K562 (cell line): ENCODE measurements at regions not wholly inside any gene's neighbourhood (a gene's known extent, or its start where the extent isn't known, plus 50 kb on each side); places are given as distances from the start of the nearest gene placed in this dataset.

Experiments
- ASH1L ChIP-seq: fragments of 450-650 bp; IDR thresholded peaks from 2 replicates; pipeline ENCODE4 v1.6.1; 2018; ENCODE audit warnings: borderline replicate concordance, mild to moderate bottlenecking, low read depth; ENCODE audit not compliant: partially characterized antibody
- ATF7 ChIP-seq: fragments of 450-650 bp; IDR thresholded peaks from 2 replicates; pipeline ENCODE4 v1.7.1; 2014; ENCODE audit warnings: mild to moderate bottlenecking, moderate library complexity
- CEBPZ ChIP-seq: fragments of 150-350 bp; IDR thresholded peaks from 2 replicates; pipeline ENCODE4 v1.6.1; 2014; ENCODE audit warnings: low read depth, mild to moderate bottlenecking, low read length, borderline replicate concordance
- CHCHD3 ChIP-seq: fragments of 250-450 bp; sonication (Bioruptor Pico); IDR thresholded peaks from 2 replicates; pipeline ENCODE4 v2.1.2; 2022; ENCODE audit warnings: mild to moderate bottlenecking
- E2F4 ChIP-seq: sonication (generic); formaldehyde crosslinking; IDR thresholded peaks from 2 replicates; pipeline ENCODE4 v1.8.0; 2022; ENCODE audit warnings: mild to moderate bottlenecking, low read depth, missing genetic modification reagents
- GMEB1 ChIP-seq: fragments of 250-450 bp; sonication (Bioruptor Pico); IDR thresholded peaks from 2 replicates; pipeline ENCODE4 v1.4.0; 2020; ENCODE audit warnings: mild to moderate bottlenecking
- IRF9 ChIP-seq: fragments of 450-650 bp; IDR thresholded peaks from 2 replicates; pipeline ENCODE4 v1.6.1; 2016; ENCODE audit warnings: missing biosample characterization, missing genetic modification characterization
- KDM2B ChIP-seq: fragments of 250-450 bp; sonication (Bioruptor Pico); IDR thresholded peaks from 2 replicates; pipeline ENCODE4 v1.8.0; 2021; ENCODE audit warnings: mild to moderate bottlenecking, moderate library complexity
- MYC ChIP-seq, 2 experiments: fragments of 250-450 bp in 1 of 2; sonication (Bioruptor Pico) in 1 of 2; IDR thresholded peaks; 2 replicates each; pipeline versions ENCODE4 v1.5.1 to v1.6.1; 2012 to 2021; ENCODE audit warnings: low read depth in 2 of 2, borderline replicate concordance in 1 of 2, improper control_type of control experiment in 1 of 2, low read length in 1 of 2, mild to moderate bottlenecking in 1 of 2, moderate library complexity in 1 of 2
- NRF1 ChIP-seq, 2 experiments: fragments of 450-650 bp; IDR thresholded peaks in 1 of 2; conservative IDR thresholded peaks in 1 of 2; 2 replicates each; pipeline ENCODE4 v1.6.1; 2014; ENCODE audit warnings: mild to moderate bottlenecking in 2 of 2
- PTRF ChIP-seq: fragments of 450-650 bp; IDR thresholded peaks from 2 replicates; pipeline ENCODE4 v1.6.1; 2016; ENCODE audit warnings: mild to moderate bottlenecking, missing genetic modification characterization, missing compliant biosample characterization
- TFAP4 ChIP-seq: sonication (generic); formaldehyde crosslinking; IDR thresholded peaks from 2 replicates; pipeline ENCODE4 v1.8.0; 2022; ENCODE audit warnings: missing genetic modification reagents, mild to moderate bottlenecking, moderate library complexity, borderline replicate concordance
- ZBTB12 ChIP-seq: fragments of 250-450 bp; sonication (Bioruptor Pico); IDR thresholded peaks from 2 replicates; pipeline ENCODE4 v1.4.0; 2020
- ZBTB17 ChIP-seq: fragments of 450-650 bp; formaldehyde crosslinking; IDR thresholded peaks from 2 replicates; pipeline ENCODE4 v1.4.0; 2020; ENCODE audit warnings: mild to moderate bottlenecking
- ZBTB26 ChIP-seq: fragments of 450-650 bp; formaldehyde crosslinking; IDR thresholded peaks from 2 replicates; pipeline ENCODE4 v1.4.0; 2022; ENCODE audit warnings: missing genetic modification characterization
- ZC3H4 ChIP-seq: sonication (generic); formaldehyde crosslinking; IDR thresholded peaks from 2 replicates; pipeline ENCODE4 v1.9.0; 2021; ENCODE audit warnings: missing genetic modification reagents, borderline replicate concordance
- ZNF165 ChIP-seq: fragments of 250-450 bp; sonication (Bioruptor Pico); IDR thresholded peaks from 2 replicates; pipeline ENCODE4 v1.4.0; 2020; ENCODE audit warnings: borderline replicate concordance
- ZNF780A ChIP-seq: fragments of 250-450 bp; sonication (Bioruptor Pico); IDR thresholded peaks from 2 replicates; pipeline ENCODE4 v1.5.0; 2021; ENCODE audit warnings: mild to moderate bottlenecking

GRCh38 chr18:57921708-57922107, 118.6 kb upstream of the ATP8B1 start (continued):
- no peak for TF ChIP-seq MYC (IDR thresholded peaks at IDR 0.05; ENCODE audit: low read depth, low read length)
- no peak for TF ChIP-seq MYC (CRISPR knock-in tag; IDR thresholded peaks at IDR 0.05; ENCODE audit: borderline replicate concordance, low read depth)
- no peak for TF ChIP-seq ZBTB26 (CRISPR knock-in tag)
- TF ChIP-seq ZBTB17 (CRISPR knock-in tag), result no peak
- TF ChIP-seq CHCHD3 (CRISPR knock-in tag), result no peak
- no peak for TF ChIP-seq KDM2B (CRISPR knock-in tag)
- no peak for TF ChIP-seq CEBPZ
- no peak for TF ChIP-seq NRF1 (conservative IDR thresholded peaks at IDR 0.05 in 1 of 2, IDR thresholded peaks at IDR 0.05 in 1 of 2)
- TF ChIP-seq IRF9 (tag), result peak; percentile 70; the same call in 1 of the 2 replicates
- TF ChIP-seq ZBTB12, result no peak
- TF ChIP-seq PTRF (tag), result no peak
- TF ChIP-seq E2F4 (CRISPR knock-in tag), result no peak
- TF ChIP-seq ZNF165 (CRISPR knock-in tag), result no peak
- TF ChIP-seq TFAP4 (CRISPR knock-in tag), result no peak
- no peak for TF ChIP-seq ASH1L
- peak; percentile 88 for TF ChIP-seq ATF7
- no peak for TF ChIP-seq ZNF780A
- TF ChIP-seq ZC3H4, result no peak
- TF ChIP-seq GMEB1 (CRISPR knock-in tag), result no peak
